ENCODE measurements at regions not wholly inside any gene's neighbourhood (a gene's known extent, or its start where the extent isn't known, plus 50 kb on each side); places are given as distances from the start of the nearest gene placed in this dataset.

- TF ChIP-seq CTCF (IDR thresholded peaks at IDR 0.05; ENCODE audit: insufficient read depth, low read length, poor library complexity, severe bottlenecking): no peak
- TF ChIP-seq EZH2phosphoT487 (conservative IDR thresholded peaks at IDR 0.05; ENCODE audit: low read length): no peak
Measured at GRCh38 chr2:2590141-2590540, 259.1 kb upstream of the MYT1L start.

Measured in SU-DHL-6 (cell line).